GM23338 (cell line): ENCODE measurements at regions not wholly inside any gene's neighbourhood (a gene's known extent, or its start where the extent isn't known, plus 50 kb on each side); places are given as distances from the start of the nearest gene placed in this dataset.

Experiments used
- ATAC-seq: fragments of 200-7000 bp; cut with Tn5 transposase; 3 replicates; pipeline ENCODE4 v1.9.1; 2020
- DNase-seq: peaks from one replicate; pipeline ENCODE4 v3.0.0-alpha.2; 2015; ENCODE audit warnings: low spot score
- H2AFZ ChIP-seq: fragments of 200-600 bp; sonication (generic); 2 replicates; pipeline ENCODE4 v1.8.0; 2016; ENCODE audit warnings: antibody characterized with exemption, mild to moderate bottlenecking, moderate library complexity
- H3F3A ChIP-seq: fragments of 200-600 bp; sonication (generic); replicated peaks from 2 replicates; pipeline ENCODE4 v1.8.0; 2017; ENCODE audit warnings: antibody characterized with exemption, mixed run types, low read depth
- H3K27ac ChIP-seq: fragments of 200-600 bp; sonication (generic); 2 replicates; pipeline ENCODE4 v1.6.1; 2016; ENCODE audit warnings: low read depth
- H3K27me3 ChIP-seq: fragments of 200-600 bp; sonication (generic); 2 replicates; pipeline ENCODE4 v1.8.0; 2016; ENCODE audit warnings: mild to moderate bottlenecking, mixed run types, moderate library complexity; ENCODE audit not compliant: insufficient read depth
- H3K36me3 ChIP-seq: fragments of 200-600 bp; sonication (generic); 2 replicates; pipeline ENCODE4 v1.8.0; 2016; ENCODE audit warnings: mild to moderate bottlenecking; ENCODE audit not compliant: insufficient read depth
- H3K4me1 ChIP-seq: fragments of 200-600 bp; sonication (generic); 2 replicates; pipeline ENCODE4 v1.8.0; 2016; ENCODE audit warnings: mild to moderate bottlenecking, moderate library complexity; ENCODE audit not compliant: insufficient read depth
- H3K4me2 ChIP-seq: fragments of 200-600 bp; sonication (generic); 2 replicates; pipeline ENCODE4 v1.7.1; 2017; ENCODE audit warnings: mixed run types
- H3K4me3 ChIP-seq: fragments of 200-600 bp; sonication (generic); 2 replicates; pipeline ENCODE4 v1.6.1; 2016; ENCODE audit warnings: mixed run types
- H3K79me2 ChIP-seq: fragments of 200-600 bp; sonication (generic); replicated peaks from 2 replicates; pipeline ENCODE4 v1.8.0; 2017; ENCODE audit warnings: mild to moderate bottlenecking; ENCODE audit not compliant: insufficient read depth
- H3K9me2 ChIP-seq: fragments of 200-600 bp; sonication (generic); 2 replicates; pipeline ENCODE4 v1.8.0; 2017; ENCODE audit not compliant: insufficient read depth
- H4K20me1 ChIP-seq: fragments of 200-600 bp; sonication (generic); replicated peaks from 2 replicates; pipeline ENCODE4 v1.8.0; 2017; ENCODE audit warnings: mild to moderate bottlenecking; ENCODE audit not compliant: insufficient read depth
- H3K27ac Mint-ChIP-seq: 2 replicates; pipeline ENCODE4 v1.8.0; 2020; ENCODE audit warnings: inconsistent platforms, mild to moderate bottlenecking, moderate library complexity, mixed read lengths
- H3K27me3 Mint-ChIP-seq: 3 replicates; pipeline ENCODE4 v1.8.0; 2022; ENCODE audit warnings: low read depth, mild to moderate bottlenecking, moderate library complexity, mixed read lengths, inconsistent platforms; ENCODE audit not compliant: insufficient read depth, poor library complexity
- H3K36me3 Mint-ChIP-seq: 3 replicates; pipeline ENCODE4 v1.8.0; 2021; ENCODE audit warnings: low read depth, mild to moderate bottlenecking, inconsistent platforms, moderate library complexity, mixed read lengths
- H3K4me1 Mint-ChIP-seq: 3 replicates; pipeline ENCODE4 v1.8.0; 2020; ENCODE audit warnings: mild to moderate bottlenecking, inconsistent platforms, mixed read lengths
- H3K4me3 Mint-ChIP-seq: 3 replicates; pipeline ENCODE4 v1.8.0; 2021; ENCODE audit warnings: moderate library complexity, mild to moderate bottlenecking, inconsistent platforms, mixed read lengths
- H3K9me3 Mint-ChIP-seq: 3 replicates; pipeline ENCODE4 v1.8.0; 2020; ENCODE audit warnings: moderate library complexity, mild to moderate bottlenecking, inconsistent platforms, mixed read lengths
- CREB1 ChIP-seq: fragments of 250-450 bp; sonication (Bioruptor Pico); IDR thresholded peaks from 2 replicates; pipeline ENCODE4 v1.5.0; 2020; ENCODE audit warnings: low read depth, mild to moderate bottlenecking, moderate library complexity
- CTCF ChIP-seq, 2 experiments: fragments of 200-600 bp in 1 of 2; sonication (generic) in 1 of 2; conservative IDR thresholded peaks; 2 replicates each; pipeline versions ENCODE4 v1.5.1 to v1.6.1; 2016 to 2017; ENCODE audit warnings: antibody characterized with exemption in 2 of 2, low read depth in 2 of 2, mild to moderate bottlenecking in 2 of 2, moderate library complexity in 1 of 2
- EZH2 ChIP-seq: fragments of 200-600 bp; sonication (generic); IDR thresholded peaks from one replicate; pipeline ENCODE4 v1.8.0; 2017; ENCODE audit warnings: antibody characterized with exemption, mild to moderate bottlenecking, low read depth; ENCODE audit not compliant: unreplicated experiment
- EZH2phosphoT487 ChIP-seq: fragments of 200-600 bp; sonication (generic); IDR thresholded peaks from one replicate; pipeline ENCODE4 v1.8.1; 2018; ENCODE audit warnings: antibody characterized with exemption; ENCODE audit not compliant: unreplicated experiment
- JUNB ChIP-seq: IDR thresholded peaks from one replicate; pipeline ENCODE4 v1.6.1; 2016; ENCODE audit warnings: antibody characterized with exemption; ENCODE audit not compliant: unreplicated experiment
- NANOG ChIP-seq: IDR thresholded peaks from 2 replicates; pipeline ENCODE4 v1.6.1; 2016; ENCODE audit warnings: antibody characterized with exemption, borderline replicate concordance
- POLR2AphosphoS5 ChIP-seq: IDR thresholded peaks from 2 replicates; pipeline ENCODE4 v1.6.1; 2016; ENCODE audit warnings: antibody characterized with exemption, low read depth
- REST ChIP-seq: IDR thresholded peaks from one replicate; pipeline ENCODE4 v1.6.1; 2018; ENCODE audit warnings: antibody characterized with exemption; ENCODE audit not compliant: unreplicated experiment
- STAT1 ChIP-seq: IDR thresholded peaks from one replicate; pipeline ENCODE4 v1.6.1; 2016; ENCODE audit warnings: antibody characterized with exemption; ENCODE audit not compliant: unreplicated experiment
- ZNF114 ChIP-seq: fragments of 250-450 bp; sonication (Bioruptor Pico); IDR thresholded peaks from 2 replicates; pipeline ENCODE4 v1.5.0; 2020; ENCODE audit warnings: mild to moderate bottlenecking, moderate library complexity
- ZNF462 ChIP-seq: fragments of 250-450 bp; sonication (Bioruptor Pico); IDR thresholded peaks from 2 replicates; pipeline ENCODE4 v1.5.0; 2020; ENCODE audit warnings: mild to moderate bottlenecking, moderate library complexity

GRCh38 chr4:100681289-100681688, 163.5 kb upstream of the EMCN start (continued):
- TF ChIP-seq REST (no peak), CREB1 (no peak)

GRCh38 chr4:100679926-100680325, 162.1 kb upstream of the EMCN start:
- no peaks in the 10 kb centered on the region; the same call in 2 of the 3 replicates for H3K9me3 Mint-ChIP-seq
- no peaks in the 10 kb centered on the region for H3K27me3 ChIP-seq
- H3K27ac Mint-ChIP-seq: no peak overlapping the region
- no peaks in the 10 kb centered on the region for H4K20me1 ChIP-seq
- no peak overlapping the region for H3K4me3 ChIP-seq
- no peak overlapping the region for H3K4me3 Mint-ChIP-seq
- no peak overlapping the region for H3K4me2 ChIP-seq
- H3K36me3 ChIP-seq: no peaks in the 10 kb centered on the region
- H3K27me3 Mint-ChIP-seq: peaks cover 2% of the 10 kb centered on the region
- H3K79me2 ChIP-seq: no peaks in the 10 kb centered on the region
- H3K36me3 Mint-ChIP-seq: no peaks in the 10 kb centered on the region
- ATAC-seq: no peak
- no peak overlapping the region for H2AFZ ChIP-seq
- no peaks in the 10 kb centered on the region for H3K4me1 Mint-ChIP-seq
- DNase-seq: no peak
- H3K4me1 ChIP-seq: no peaks in the 10 kb centered on the region
- no peak overlapping the region for H3K27ac ChIP-seq
- no peaks in the 10 kb centered on the region for H3F3A ChIP-seq
- no peaks in the 10 kb centered on the region for H3K9me2 ChIP-seq
- TF ChIP-seq POLR2AphosphoS5 (no peak), JUNB (no peak), NANOG (no peak), EZH2 (no peak), CREB1 (no peak), ZNF114 (CRISPR knock-in tag) (no peak), EZH2phosphoT487 (no peak), CTCF (conservative IDR thresholded peaks at IDR 0.05; ENCODE audit: low read depth in 2 of 2) (no peak), REST (no peak), ZNF462 (CRISPR knock-in tag) (no peak), STAT1 (no peak)
